SU-DHL-6 (cell line): ENCODE measurements at regions not wholly inside any gene's neighbourhood (a gene's known extent, or its start where the extent isn't known, plus 50 kb on each side); places are given as distances from the start of the nearest gene placed in this dataset.

ENCODE experiments used
- CTCF ChIP-seq: fragments of 200-600 bp; sonication (generic); IDR thresholded peaks from one replicate; pipeline ENCODE4 v1.5.1; 2017; ENCODE audit warnings: antibody characterized with exemption, mild to moderate bottlenecking, low read length, moderate library complexity; ENCODE audit not compliant: insufficient read depth, poor library complexity, severe bottlenecking
- EZH2phosphoT487 ChIP-seq: fragments of 200-600 bp; sonication (generic), shearing (Covaris generic); conservative IDR thresholded peaks from 2 replicates; pipeline ENCODE4 v1.6.1; 2018; ENCODE audit warnings: mild to moderate bottlenecking, antibody characterized with exemption, low read length, moderate library complexity, mixed read lengths

- TF ChIP-seq CTCF, result no peak
- TF ChIP-seq EZH2phosphoT487, result no peak
Observed at GRCh38 chr4:164359881-164360280, 394.1 kb upstream of the SMIM31 start.
